ENCODE measurements at regions not wholly inside any gene's neighbourhood (a gene's known extent, or its start where the extent isn't known, plus 50 kb on each side); places are given as distances from the start of the nearest gene placed in this dataset.
A peak's percentile ranks its signal among the peaks of the same experiment; 100 is the strongest.
"Not testable (repeated sequence)": the region's sequence is repeated elsewhere in the genome, so short reads cannot be mapped to it uniquely, and the experiment has no call there.

DNA sequence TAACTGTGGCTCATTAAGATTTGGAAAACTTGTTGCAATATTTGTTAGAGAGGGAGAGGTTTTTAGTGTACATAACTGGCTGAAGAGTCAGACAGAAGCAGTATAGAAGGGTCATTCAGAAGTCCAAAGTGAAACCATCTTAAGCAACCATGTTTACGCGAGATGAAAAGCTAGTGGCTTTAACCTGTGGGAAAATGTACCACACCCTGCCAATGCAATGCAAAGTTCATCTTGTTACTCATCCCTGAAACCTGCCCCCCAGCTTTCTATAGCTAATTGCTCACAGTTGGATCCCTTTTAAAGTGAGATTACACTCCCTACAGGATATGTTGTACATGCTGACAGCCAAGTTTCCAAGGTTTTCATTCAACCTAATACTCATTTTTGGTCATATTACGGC lies 96.7 kb upstream of the RAPGEF2 start:
- peak; percentile 68 for DNase-seq (ENCODE audit: low read depth)

DNA sequence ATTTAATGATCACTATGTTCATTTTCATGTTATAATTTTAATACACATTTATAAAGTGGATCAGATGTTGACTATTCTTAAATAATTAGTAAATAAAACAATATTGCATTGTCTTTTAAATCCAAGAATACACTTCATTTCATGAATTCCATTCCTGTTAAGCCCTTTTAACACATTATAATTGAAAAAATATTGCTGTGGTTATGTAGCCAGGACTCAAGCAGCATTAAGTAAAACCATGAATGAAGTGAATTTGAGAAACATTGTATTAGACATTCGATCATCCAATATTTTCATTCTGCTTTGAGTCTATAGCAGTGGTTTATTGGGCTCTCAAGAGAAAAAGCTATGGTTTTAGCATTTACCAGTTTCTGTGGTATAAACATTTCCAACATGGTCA lies 94.2 kb upstream of the RAPGEF2 start:
- DNase-seq (ENCODE audit: low read depth), result no peak

GRCh38 chr4:159009521-159009920 lies 93.4 kb upstream of the RAPGEF2 start:
- peak; percentile 19 for DNase-seq (ENCODE audit: low read depth)

DNA sequence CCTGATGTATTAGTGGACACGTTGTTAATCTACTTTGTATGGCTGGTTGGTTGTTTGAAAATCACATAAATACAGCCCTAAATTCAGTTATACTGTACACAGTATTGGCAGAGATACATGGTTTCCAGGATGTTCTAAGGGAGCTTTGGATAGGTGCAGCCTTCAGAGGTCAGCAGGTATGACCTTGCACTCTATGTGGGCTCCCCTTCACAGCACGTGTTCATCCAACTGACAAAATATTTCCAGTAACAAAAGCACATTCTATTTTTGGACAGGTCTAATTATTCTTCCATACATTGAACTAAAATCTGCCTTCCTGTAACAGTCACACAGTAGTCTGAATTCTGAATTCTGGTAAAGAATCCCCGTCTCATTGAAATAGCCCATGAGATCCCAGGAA lies 92.8 kb upstream of the RAPGEF2 start:
- DNase-seq (ENCODE audit: low read depth), result no peak

DNA sequence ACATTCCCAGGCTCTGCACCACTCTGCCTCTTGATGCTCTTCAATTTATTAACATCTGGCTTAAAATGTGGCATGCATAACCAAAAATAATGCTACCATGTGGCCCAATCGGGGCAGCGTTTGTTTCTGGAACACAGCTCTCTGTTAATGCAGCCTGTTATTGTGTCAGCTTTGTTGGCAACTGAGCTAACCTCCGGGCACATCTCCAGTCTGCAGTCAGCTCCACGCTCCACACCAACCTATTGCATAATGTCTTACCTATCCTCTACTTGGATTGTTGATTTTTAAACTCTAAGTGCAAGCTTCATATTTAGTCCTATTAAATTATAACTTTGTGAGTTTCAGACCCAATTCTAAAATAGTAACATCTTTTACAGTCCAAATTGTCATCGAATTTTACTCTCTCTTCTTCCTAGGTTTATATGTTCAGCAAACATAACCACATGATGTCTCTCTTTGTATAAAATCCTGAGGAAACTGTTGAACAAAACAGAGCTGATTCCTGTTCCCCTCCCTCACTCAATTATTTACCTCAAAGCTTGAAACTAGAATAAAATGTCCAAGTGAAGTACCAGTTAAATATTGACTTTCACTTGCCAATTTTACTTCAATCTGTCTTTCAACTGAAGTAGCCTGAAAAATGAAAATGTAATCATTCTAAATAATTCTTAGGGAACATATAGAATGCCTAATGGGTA lies 92.2 kb upstream of the RAPGEF2 start:
- peak; percentile 74 for DNase-seq (ENCODE audit: low read depth)

- peak; percentile 68 for DNase-seq (ENCODE audit: low read depth)
Measured at GRCh38 chr4:159012381-159012780, 90.5 kb upstream of the RAPGEF2 start.

GRCh38 chr4:159013692-159014091 lies 89.2 kb upstream of the RAPGEF2 start:
- no peak for DNase-seq (ENCODE audit: low read depth)

- no peak for DNase-seq (ENCODE audit: low read depth)
Measured at GRCh38 chr4:159014859-159015258, 88.0 kb upstream of the RAPGEF2 start.

GRCh38 chr4:159015841-159016240 lies 87.0 kb upstream of the RAPGEF2 start:
- DNase-seq (ENCODE audit: low read depth), result peak; percentile 47

DNA sequence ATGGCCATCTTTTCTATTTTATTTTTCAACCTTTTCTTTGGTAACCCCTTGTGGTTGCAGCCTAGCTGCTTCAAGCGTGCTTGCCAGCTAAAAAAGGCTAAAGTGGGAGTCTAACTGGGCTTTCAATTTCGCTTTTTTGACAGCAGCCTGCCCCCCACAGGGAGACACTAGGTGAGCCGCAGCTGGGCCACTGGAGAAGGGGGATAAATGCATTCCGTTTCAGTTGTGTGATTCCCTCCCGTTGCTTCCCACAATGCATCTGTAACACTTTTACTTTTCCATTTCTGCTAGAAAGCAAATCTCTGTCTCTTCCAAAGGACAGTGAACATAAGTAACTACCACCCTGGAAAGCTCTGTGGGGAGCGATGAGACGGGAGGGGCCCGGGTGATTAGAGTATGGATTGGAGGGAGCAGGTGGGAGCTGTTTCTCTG lies 86.3 kb upstream of the RAPGEF2 start:
- DNase-seq (ENCODE audit: low read depth), result peak; percentile 13

DNA sequence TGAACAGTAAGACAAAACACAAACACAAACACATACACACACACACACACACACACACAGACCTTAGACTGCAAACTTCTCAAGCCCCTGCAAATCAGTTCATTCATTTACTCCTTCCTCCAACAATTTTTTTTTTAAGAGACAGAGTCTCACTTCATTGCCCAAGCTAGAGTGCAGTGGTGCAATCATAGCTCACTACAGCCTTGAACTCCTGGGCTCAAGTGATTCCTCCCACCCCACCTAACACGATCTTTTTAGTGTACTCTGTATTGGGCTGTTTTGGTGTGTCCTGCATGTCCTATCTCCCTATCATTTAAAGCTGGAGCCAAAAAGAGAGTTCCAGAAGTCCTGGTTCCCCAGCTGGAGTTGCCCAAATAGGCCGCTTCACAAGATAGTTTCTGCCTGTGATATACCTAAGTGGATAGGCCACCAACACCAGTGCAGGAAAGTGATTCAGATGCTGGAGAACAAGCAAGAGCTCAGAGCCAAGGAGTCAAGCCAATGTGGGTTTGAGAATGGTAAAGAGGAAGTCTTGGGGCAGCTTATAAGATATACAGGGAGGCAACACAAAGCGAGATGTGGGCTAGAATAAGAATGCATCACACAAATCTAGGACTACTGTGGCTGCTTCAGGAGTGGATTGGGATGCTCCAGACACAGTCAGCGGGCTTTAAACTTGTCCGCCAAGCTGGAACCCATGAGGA lies 85.4 kb upstream of the RAPGEF2 start:
- DNase-seq (ENCODE audit: low read depth), result no peak

DNA sequence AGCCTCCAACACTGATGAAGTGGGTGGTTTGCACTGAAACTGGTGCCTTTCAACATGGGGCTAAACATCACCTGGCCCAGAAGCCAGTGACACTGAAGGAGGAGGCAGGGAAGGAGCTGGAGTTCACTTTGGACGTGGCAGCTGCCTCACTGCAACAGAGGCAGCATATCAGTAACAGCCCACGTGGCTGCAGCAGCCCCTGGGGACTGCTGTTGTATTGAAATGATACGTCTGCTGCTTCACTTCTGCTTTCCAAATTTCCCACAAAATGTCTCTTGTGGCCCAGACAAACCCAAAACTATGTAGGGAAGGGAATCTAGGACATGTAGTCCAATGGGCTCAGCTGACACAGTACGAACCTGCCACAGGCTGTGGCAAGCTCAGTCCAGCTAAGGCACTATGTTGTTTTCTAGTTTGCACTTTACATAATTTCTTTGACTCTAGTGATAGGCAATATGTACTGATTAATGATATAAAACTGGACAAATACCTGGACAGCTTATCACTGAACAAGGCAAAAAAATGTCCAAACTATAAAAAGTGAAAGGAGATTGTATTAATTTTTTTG lies 84.7 kb upstream of the RAPGEF2 start:
- DNase-seq (ENCODE audit: low read depth), result no peak

GRCh38 chr4:159019356-159019755 lies 83.5 kb upstream of the RAPGEF2 start:
- no peak for DNase-seq (ENCODE audit: low read depth)

DNA sequence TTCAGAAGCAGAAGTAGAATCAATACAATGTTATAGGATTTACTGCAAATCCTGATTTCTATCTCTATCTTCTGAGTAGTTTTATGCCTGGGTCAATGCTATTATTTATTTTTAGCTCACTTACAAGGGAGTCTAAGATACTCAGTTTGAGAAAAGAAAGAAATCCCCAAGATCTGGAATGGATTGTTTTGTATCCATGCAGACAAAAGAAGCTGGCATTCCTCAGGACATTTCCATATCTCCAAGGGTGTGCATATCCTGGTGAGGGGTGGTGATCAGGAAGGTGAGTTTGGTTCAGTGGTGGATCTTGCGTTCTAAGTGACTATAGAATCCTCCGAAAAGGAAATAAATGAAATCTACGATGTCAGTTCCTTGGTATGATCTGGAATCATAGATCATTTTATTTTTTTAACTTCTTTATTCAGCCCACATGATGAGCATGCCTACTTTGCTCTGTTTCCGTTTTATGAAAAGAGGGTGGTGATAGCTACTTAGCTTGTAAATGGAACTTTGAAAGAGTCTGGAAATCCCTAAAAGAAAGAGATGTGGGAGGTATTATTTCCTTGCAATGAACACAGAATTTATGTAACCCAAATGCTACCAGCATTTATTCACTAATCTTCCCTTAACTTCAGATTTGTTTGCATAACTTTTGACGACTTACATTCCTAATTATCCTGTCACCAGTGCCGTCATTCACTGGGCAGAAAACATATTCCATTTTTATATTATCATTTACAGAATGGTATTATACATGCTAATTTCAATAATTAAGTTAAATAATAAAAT lies 81.1 kb upstream of the RAPGEF2 start:
- DNase-seq (ENCODE audit: low read depth), result no peak

- DNase-seq (ENCODE audit: low read depth), result no peak
Measured at GRCh38 chr4:159023741-159024140, 79.1 kb upstream of the RAPGEF2 start.

- DNase-seq (ENCODE audit: low read depth), result no peak
Measured at GRCh38 chr4:159024266-159024665, 78.6 kb upstream of the RAPGEF2 start.

DNA sequence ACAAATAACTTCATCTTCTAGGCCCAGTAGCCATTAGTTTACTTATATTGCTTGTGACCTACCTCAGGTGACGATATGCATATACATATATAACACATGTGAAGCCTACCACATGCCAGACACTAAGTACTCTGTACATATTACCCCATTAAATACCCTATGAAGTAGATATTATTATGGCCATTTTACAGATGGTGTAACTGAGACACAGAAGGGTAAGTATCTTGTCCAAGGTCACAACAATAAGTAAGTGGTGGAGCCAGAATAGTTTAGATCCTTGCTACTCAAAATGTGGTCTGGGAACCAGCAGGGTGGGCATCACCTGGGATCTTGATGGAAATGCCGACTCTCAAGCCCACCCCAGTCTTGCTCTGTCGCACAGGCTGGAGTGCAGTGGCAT lies 78.1 kb upstream of the RAPGEF2 start:
- DNase-seq (ENCODE audit: low read depth), result no peak

DNA sequence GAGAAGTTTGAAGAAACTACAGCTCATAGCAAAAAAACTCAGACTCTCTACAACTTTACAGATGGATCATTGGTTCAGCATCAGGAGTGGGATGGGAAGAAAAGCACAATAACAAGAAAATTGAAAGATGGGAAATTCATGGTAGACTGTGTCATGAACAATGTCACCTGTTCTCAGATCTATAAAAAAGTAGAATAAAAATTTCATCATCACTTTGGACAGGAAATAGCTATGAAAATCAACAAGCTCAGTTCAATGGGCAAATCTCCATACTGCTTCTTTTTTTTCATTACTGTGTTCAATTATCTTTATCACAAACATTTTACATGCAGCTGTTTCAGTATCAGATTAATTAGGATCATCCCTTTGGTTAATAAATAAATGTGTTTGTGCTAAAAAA lies 76.5 kb upstream of the RAPGEF2 start:
- DNase-seq (ENCODE audit: low read depth), result no peak

GRCh38 chr4:159027535-159027934 lies 75.3 kb upstream of the RAPGEF2 start:
- DNase-seq (ENCODE audit: low read depth), result no peak

GRCh38 chr4:159029481-159029880 lies 73.4 kb upstream of the RAPGEF2 start:
- DNase-seq (ENCODE audit: low read depth), result no peak

DNA sequence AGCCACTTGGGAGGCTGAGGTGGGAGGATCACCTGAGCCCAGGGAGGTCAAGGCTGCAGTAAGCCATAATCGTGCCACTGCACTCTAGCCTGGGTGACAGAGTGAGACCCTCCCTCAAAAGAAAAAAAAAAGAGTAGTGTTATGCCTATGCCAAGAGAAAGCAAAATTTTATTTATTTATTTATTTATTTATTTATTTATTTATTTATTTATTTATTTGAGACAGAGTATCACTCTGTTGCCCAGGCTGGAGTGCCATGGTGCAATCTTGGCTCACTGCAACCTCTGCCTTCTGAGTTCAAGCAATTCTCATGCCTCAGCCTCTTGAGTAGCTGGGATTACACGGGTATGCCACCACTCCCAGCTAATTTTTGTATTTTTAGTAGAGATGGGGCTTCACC lies 72.6 kb upstream of the RAPGEF2 start:
- not testable (repeated sequence) for DNase-seq (ENCODE audit: low read depth)

DNA sequence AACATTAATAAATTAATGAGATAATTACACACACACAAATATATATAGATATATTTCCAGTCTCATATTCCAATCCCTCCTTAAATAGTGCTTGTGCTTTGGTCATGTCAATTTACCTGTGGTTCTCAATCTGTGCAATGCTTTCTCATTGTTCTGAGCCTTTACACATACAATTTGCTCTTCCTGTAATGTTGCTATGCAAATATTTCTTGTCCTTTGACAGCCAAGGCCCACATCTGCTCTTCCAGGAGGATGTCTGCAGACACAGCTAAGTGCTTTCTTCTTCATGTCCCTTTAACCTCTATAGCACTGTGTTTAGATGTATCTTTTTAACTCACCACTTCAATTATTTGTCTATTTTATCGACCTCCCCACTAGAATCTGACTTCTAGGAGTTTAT lies 67.3 kb upstream of the RAPGEF2 start:
- no peak for DNase-seq (ENCODE audit: low read depth)

- DNase-seq (ENCODE audit: low read depth), result no peak
Measured at GRCh38 chr4:159038536-159038935, 64.3 kb upstream of the RAPGEF2 start.

Data from amniotic epithelial cell (primary cell).